CD14-positive monocyte (primary cell): ENCODE measurements at regions not wholly inside any gene's neighbourhood (a gene's known extent, or its start where the extent isn't known, plus 50 kb on each side); places are given as distances from the start of the nearest gene placed in this dataset.

Experiments used
- DNase-seq, 3 donors: peaks; one replicate each; pipeline ENCODE4 v3.0.0-alpha.2; 2011 to 2022
- H2AFZ ChIP-seq: 2 replicates; pipeline ENCODE4 v1.6.0; 2012; ENCODE audit warnings: mild to moderate bottlenecking, low read depth, low read length, inconsistent platforms; ENCODE audit not compliant: insufficient read depth, poor library complexity, severe bottlenecking
- H3K27ac ChIP-seq, 2 donors: 1 replicate in 1 of 2; 2 replicates in 1 of 2; pipeline ENCODE4 v1.5.1; 2012 to 2013; ENCODE audit warnings: low read length in 2 of 2, control low read depth in 1 of 2, inconsistent platforms in 1 of 2, low read depth in 1 of 2, mild to moderate bottlenecking in 1 of 2
- H3K27me3 ChIP-seq, 2 donors: one replicate each; pipeline versions ENCODE4 v1.6.0 to v1.6.1; 2011 to 2013; ENCODE audit warnings: low read length in 2 of 2; ENCODE audit not compliant: control insufficient read depth in 2 of 2, insufficient read depth in 2 of 2
- H3K36me3 ChIP-seq, 2 donors: replicated peaks in 1 of 2; 1 replicate in 1 of 2; 2 replicates in 1 of 2; pipeline versions ENCODE4 v1.5.1 to v1.6.1; 2012 to 2013; ENCODE audit warnings: low read length in 2 of 2, control low read depth in 1 of 2, inconsistent platforms in 1 of 2, mild to moderate bottlenecking in 1 of 2; ENCODE audit not compliant: insufficient read depth in 2 of 2, control insufficient read depth in 1 of 2
- H3K4me1 ChIP-seq, 2 donors: 1 replicate in 1 of 2; 2 replicates in 1 of 2; pipeline versions ENCODE4 v1.5.1 to v1.6.1; 2012 to 2013; ENCODE audit warnings: low read length in 2 of 2, control low read depth in 1 of 2, inconsistent platforms in 1 of 2, mild to moderate bottlenecking in 1 of 2, moderate library complexity in 1 of 2; ENCODE audit not compliant: insufficient read depth in 2 of 2, control insufficient read depth in 1 of 2
- H3K4me2 ChIP-seq: replicated peaks from 2 replicates; pipeline ENCODE3; 2012; ENCODE audit warnings: low read length, moderate library complexity, mild to moderate bottlenecking; ENCODE audit not compliant: poor library complexity, severe bottlenecking; ENCODE audit errors: extremely low read depth
- H3K4me3 ChIP-seq, 3 experiments: fragments of 200-600 bp in 1 of 3; sonication (generic) in 1 of 3; replicated peaks in 1 of 3; 1 replicate in 2 of 3; 2 replicates in 1 of 3; pipeline ENCODE4 v1.5.1; 2011 to 2013; ENCODE audit warnings: low read length in 3 of 3, mild to moderate bottlenecking in 3 of 3, control low read depth in 2 of 3, low read depth in 2 of 3, inconsistent platforms in 1 of 3, moderate library complexity in 1 of 3
- H3K79me2 ChIP-seq: 2 replicates; pipeline ENCODE4 v1.6.0; 2012; ENCODE audit warnings: mild to moderate bottlenecking, control low read depth, inconsistent platforms, low read length, moderate library complexity; ENCODE audit not compliant: insufficient read depth
- H3K9ac ChIP-seq: 2 replicates; pipeline ENCODE4 v1.6.0; 2017; ENCODE audit warnings: low read length, mild to moderate bottlenecking; ENCODE audit not compliant: insufficient read depth, poor library complexity, severe bottlenecking
- H3K9me3 ChIP-seq, 2 donors: replicated peaks in 1 of 2; 1 replicate in 1 of 2; 2 replicates in 1 of 2; pipeline versions ENCODE4 v1.5.1 to v1.6.1; 2012 to 2013; ENCODE audit warnings: low read length in 2 of 2, control low read depth in 1 of 2; ENCODE audit not compliant: control insufficient read depth in 1 of 2, insufficient read depth in 1 of 2
- H4K20me1 ChIP-seq: 2 replicates; pipeline ENCODE4 v1.6.0; 2012; ENCODE audit warnings: mild to moderate bottlenecking, low read length, control low read depth, moderate library complexity; ENCODE audit not compliant: insufficient read depth
- H3K27ac Mint-ChIP-seq, 7 donors: one replicate each; pipeline ENCODE4 v1.8.0; 2020; ENCODE audit warnings: mild to moderate bottlenecking in 7 of 7, mixed read lengths in 7 of 7, moderate library complexity in 6 of 7, inconsistent platforms in 2 of 7
- H3K27me3 Mint-ChIP-seq, 3 donors: one replicate each; pipeline ENCODE4 v1.8.0; 2021 to 2022; ENCODE audit warnings: low read depth in 3 of 3, mild to moderate bottlenecking in 3 of 3, mixed read lengths in 3 of 3, moderate library complexity in 3 of 3, inconsistent platforms in 1 of 3
- H3K36me3 Mint-ChIP-seq, 2 donors: one replicate each; pipeline ENCODE4 v1.8.0; 2020; ENCODE audit warnings: mixed read lengths in 2 of 2, inconsistent platforms in 1 of 2, mild to moderate bottlenecking in 1 of 2
- H3K4me1 Mint-ChIP-seq: one replicate; pipeline ENCODE4 v1.8.0; 2020; ENCODE audit warnings: mild to moderate bottlenecking, mixed read lengths
- H3K4me3 Mint-ChIP-seq, 2 donors: one replicate each; pipeline ENCODE4 v1.8.0; 2020; ENCODE audit warnings: mild to moderate bottlenecking in 2 of 2, mixed read lengths in 2 of 2, moderate library complexity in 1 of 2
- H3K9me3 Mint-ChIP-seq, 7 donors: one replicate each; pipeline ENCODE4 v1.8.0; 2020 to 2022; ENCODE audit warnings: mixed read lengths in 7 of 7, mild to moderate bottlenecking in 6 of 7, moderate library complexity in 6 of 7, inconsistent platforms in 2 of 7
- CTCF ChIP-seq: fragments of 200-600 bp; IDR thresholded peaks from one replicate; pipeline ENCODE4 v1.8.0; 2022; ENCODE audit warnings: antibody characterized with exemption, mild to moderate bottlenecking
- WGBS: methylation state at CpG from one replicate; pipeline ENCODE4 v1.1.5; 2013; ENCODE audit warnings: missing lambda C conversion rate; ENCODE audit not compliant: insufficient coverage; 5-methylcytosine and 5-hydroxymethylcytosine counted together
- intact Hi-C, 2 donors: fragments of 100-400 bp; cut with micrococcal nuclease; formaldehyde crosslinking; loops; one replicate each; pipeline versions ENCODE4 v1.15.0 to v1.15.1; 2023

GRCh38 chr13:90171649-90172048, 1175.8 kb upstream of the MIR17HG start:
- Mint-ChIP-seq H3K36me3 (no peaks in the 10 kb centered on the region), H3K27me3 (no peaks in the 10 kb centered on the region), H3K27ac (no peak overlapping the region), H3K4me1 (no peaks in the 10 kb centered on the region), H3K4me3 (no peak overlapping the region), H3K9me3 (peaks cover 0 to 5% (median 2%) of the 10 kb centered on the region in 7 donors)
- no peaks in the 10 kb centered on the region for H3K4me1 ChIP-seq
- H3K27ac ChIP-seq: no peak overlapping the region
- H3K27me3 ChIP-seq: no peaks in the 10 kb centered on the region
- H2AFZ ChIP-seq: no peak overlapping the region
- H4K20me1 ChIP-seq: no peaks in the 10 kb centered on the region
- no peaks in the 10 kb centered on the region for H3K79me2 ChIP-seq
- H3K9me3 ChIP-seq: peaks cover 0 to 5% of the 10 kb centered on the region in 2 donors
- TF ChIP-seq CTCF: no peak
- WGBS: no CpG with 5 or more reads among the region's 1 CpG
- H3K4me2 ChIP-seq: no peak overlapping the region
- H3K4me3 ChIP-seq: no peak overlapping the region
- no peaks in the 10 kb centered on the region for H3K36me3 ChIP-seq
- intact Hi-C loops: no loop called here
- DNase-seq: no peak
- no peak overlapping the region for H3K9ac ChIP-seq

GRCh38 chr13:90177512-90177911, 1170.0 kb upstream of the MIR17HG start:
- Histone ChIP-seq H3K36me3 (no peaks in the 10 kb centered on the region), H3K27ac (no peak overlapping the region), H3K4me3 (no peak overlapping the region), H3K9me3 (peaks cover 0 to under 1% of the 10 kb centered on the region in 2 donors), H3K79me2 (no peaks in the 10 kb centered on the region), H3K27me3 (no peaks in the 10 kb centered on the region), H3K4me2 (no peak overlapping the region), H2AFZ (no peak overlapping the region), H3K9ac (no peak overlapping the region), H4K20me1 (no peaks in the 10 kb centered on the region), H3K4me1 (no peaks in the 10 kb centered on the region)
- Mint-ChIP-seq H3K9me3 (peaks cover 0 to 2% (median 0%) of the 10 kb centered on the region in 7 donors), H3K27ac (no peak overlapping the region), H3K27me3 (no peaks in the 10 kb centered on the region), H3K4me1 (no peaks in the 10 kb centered on the region), H3K4me3 (no peak overlapping the region), H3K36me3 (no peaks in the 10 kb centered on the region)
- no peak for DNase-seq
- WGBS: no CpG with 5 or more reads among the region's 1 CpG
- no peak for TF ChIP-seq CTCF
- intact Hi-C loops: no loop called here
